ENCODE measurements at regions not wholly inside any gene's neighbourhood (a gene's known extent, or its start where the extent isn't known, plus 50 kb on each side); places are given as distances from the start of the nearest gene placed in this dataset.

DNA sequence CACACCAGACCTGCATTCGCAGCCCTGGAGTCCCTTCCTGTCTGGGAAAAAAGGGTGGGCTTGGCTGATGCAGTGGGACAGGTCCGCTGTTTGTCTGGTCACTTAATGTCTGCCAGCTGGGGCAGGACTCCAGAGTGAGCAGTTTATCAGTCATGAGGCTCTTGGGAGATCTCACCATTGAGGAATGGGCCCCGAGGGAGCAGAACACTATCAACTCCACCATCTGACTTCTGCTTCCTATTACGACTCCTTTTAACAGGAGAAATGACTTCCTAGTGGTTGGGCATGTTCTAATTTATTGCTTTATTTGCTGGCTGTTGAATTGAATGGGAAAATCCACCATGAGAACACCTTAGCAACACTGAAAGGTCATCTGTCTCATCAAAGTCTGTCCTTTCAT lies 182.5 kb upstream of the RASSF8 start:
- ChIA-PET CTCF (no interaction called here), POLR2A (no interaction called here)
- DNase-seq (ENCODE audit: low spot score) (no peak), ATAC-seq (no peak)
- Mint-ChIP-seq H3K4me3 (no peak overlapping the region), H3K9me3 (no peaks in the 10 kb centered on the region), H3K27me3 (ENCODE audit: low read depth) (no peaks in the 10 kb centered on the region), H3K4me1 (peaks cover 7% of the 10 kb centered on the region), H3K27ac (no peak overlapping the region), H3K36me3 (no peaks in the 10 kb centered on the region)
- TF ChIP-seq, protein P1, sequence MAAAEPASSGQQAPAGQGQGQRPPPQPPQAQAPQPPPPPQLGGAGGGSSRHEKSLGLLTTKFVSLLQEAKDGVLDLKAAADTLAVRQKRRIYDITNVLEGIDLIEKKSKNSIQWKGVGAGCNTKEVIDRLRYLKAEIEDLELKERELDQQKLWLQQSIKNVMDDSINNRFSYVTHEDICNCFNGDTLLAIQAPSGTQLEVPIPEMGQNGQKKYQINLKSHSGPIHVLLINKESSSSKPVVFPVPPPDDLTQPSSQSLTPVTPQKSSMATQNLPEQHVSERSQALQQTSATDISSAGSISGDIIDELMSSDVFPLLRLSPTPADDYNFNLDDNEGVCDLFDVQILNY (CRISPR knock-in tag; IDR thresholded peaks at IDR 0.05) = no peak
- TF ChIP-seq NR2C2 (CRISPR knock-in tag; IDR thresholded peaks at IDR 0.05) (no peak), ZNF416 (CRISPR knock-in tag; IDR thresholded peaks at IDR 0.05) (no peak), SMAD3 (CRISPR knock-in tag; IDR thresholded peaks at IDR 0.05; ENCODE audit: borderline replicate concordance) (no peak)
- TF ChIP-seq, protein P2, sequence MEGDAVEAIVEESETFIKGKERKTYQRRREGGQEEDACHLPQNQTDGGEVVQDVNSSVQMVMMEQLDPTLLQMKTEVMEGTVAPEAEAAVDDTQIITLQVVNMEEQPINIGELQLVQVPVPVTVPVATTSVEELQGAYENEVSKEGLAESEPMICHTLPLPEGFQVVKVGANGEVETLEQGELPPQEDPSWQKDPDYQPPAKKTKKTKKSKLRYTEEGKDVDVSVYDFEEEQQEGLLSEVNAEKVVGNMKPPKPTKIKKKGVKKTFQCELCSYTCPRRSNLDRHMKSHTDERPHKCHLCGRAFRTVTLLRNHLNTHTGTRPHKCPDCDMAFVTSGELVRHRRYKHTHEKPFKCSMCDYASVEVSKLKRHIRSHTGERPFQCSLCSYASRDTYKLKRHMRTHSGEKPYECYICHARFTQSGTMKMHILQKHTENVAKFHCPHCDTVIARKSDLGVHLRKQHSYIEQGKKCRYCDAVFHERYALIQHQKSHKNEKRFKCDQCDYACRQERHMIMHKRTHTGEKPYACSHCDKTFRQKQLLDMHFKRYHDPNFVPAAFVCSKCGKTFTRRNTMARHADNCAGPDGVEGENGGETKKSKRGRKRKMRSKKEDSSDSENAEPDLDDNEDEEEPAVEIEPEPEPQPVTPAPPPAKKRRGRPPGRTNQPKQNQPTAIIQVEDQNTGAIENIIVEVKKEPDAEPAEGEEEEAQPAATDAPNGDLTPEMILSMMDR (IDR thresholded peaks at IDR 0.05) = no peak
- TF ChIP-seq, protein P3, sequence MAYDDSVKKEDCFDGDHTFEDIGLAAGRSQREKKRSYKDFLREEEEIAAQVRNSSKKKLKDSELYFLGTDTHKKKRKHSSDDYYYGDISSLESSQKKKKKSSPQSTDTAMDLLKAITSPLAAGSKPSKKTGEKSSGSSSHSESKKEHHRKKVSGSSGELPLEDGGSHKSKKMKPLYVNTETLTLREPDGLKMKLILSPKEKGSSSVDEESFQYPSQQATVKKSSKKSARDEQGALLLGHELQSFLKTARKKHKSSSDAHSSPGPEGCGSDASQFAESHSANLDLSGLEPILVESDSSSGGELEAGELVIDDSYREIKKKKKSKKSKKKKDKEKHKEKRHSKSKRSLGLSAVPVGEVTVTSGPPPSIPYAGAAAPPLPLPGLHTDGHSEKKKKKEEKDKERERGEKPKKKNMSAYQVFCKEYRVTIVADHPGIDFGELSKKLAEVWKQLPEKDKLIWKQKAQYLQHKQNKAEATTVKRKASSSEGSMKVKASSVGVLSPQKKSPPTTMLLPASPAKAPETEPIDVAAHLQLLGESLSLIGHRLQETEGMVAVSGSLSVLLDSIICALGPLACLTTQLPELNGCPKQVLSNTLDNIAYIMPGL (CRISPR knock-in tag; IDR thresholded peaks at IDR 0.05) = no peak
- TF ChIP-seq, protein P4, sequence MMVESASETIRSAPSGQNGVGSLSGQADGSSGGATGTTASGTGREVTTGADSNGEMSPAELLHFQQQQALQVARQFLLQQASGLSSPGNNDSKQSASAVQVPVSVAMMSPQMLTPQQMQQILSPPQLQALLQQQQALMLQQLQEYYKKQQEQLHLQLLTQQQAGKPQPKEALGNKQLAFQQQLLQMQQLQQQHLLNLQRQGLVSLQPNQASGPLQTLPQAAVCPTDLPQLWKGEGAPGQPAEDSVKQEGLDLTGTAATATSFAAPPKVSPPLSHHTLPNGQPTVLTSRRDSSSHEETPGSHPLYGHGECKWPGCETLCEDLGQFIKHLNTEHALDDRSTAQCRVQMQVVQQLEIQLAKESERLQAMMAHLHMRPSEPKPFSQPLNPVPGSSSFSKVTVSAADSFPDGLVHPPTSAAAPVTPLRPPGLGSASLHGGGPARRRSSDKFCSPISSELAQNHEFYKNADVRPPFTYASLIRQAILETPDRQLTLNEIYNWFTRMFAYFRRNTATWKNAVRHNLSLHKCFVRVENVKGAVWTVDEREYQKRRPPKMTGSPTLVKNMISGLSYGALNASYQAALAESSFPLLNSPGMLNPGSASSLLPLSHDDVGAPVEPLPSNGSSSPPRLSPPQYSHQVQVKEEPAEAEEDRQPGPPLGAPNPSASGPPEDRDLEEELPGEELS (CRISPR knock-in tag; IDR thresholded peaks at IDR 0.05) = no peak

DNA sequence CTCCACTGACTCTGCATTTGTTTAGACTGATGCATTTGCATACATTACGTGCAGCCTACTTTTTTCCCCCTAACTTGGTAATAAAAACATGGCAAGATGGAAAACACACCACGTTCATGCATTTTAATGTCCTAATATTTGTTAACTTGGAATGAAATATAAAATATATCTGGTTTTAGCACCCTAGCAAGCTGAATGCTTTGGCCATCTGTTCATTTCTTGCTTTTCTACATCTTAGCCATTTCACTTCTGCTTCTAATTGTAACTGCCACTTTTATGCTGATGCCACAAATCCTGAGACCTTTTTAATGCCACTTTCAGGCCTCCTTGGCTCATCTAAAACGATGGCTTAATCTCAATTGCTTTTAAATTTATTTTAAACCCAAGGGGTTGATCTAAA lies 177.7 kb upstream of the RASSF8 start:
- H3K36me3 Mint-ChIP-seq = no peaks in the 10 kb centered on the region
- TF ChIP-seq, protein P5, sequence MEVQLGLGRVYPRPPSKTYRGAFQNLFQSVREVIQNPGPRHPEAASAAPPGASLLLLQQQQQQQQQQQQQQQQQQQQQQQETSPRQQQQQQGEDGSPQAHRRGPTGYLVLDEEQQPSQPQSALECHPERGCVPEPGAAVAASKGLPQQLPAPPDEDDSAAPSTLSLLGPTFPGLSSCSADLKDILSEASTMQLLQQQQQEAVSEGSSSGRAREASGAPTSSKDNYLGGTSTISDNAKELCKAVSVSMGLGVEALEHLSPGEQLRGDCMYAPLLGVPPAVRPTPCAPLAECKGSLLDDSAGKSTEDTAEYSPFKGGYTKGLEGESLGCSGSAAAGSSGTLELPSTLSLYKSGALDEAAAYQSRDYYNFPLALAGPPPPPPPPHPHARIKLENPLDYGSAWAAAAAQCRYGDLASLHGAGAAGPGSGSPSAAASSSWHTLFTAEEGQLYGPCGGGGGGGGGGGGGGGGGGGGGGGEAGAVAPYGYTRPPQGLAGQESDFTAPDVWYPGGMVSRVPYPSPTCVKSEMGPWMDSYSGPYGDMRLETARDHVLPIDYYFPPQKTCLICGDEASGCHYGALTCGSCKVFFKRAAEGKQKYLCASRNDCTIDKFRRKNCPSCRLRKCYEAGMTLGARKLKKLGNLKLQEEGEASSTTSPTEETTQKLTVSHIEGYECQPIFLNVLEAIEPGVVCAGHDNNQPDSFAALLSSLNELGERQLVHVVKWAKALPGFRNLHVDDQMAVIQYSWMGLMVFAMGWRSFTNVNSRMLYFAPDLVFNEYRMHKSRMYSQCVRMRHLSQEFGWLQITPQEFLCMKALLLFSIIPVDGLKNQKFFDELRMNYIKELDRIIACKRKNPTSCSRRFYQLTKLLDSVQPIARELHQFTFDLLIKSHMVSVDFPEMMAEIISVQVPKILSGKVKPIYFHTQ (CRISPR knock-in tag; IDR thresholded peaks at IDR 0.05) = no peak
- TF ChIP-seq, protein P4 (CRISPR knock-in tag; IDR thresholded peaks at IDR 0.05) = no peak
- TF ChIP-seq ZNF121 (CRISPR knock-in tag; IDR thresholded peaks at IDR 0.05) (no peak), ZNF232 (CRISPR knock-in tag; IDR thresholded peaks at IDR 0.05) (no peak), JUN (CRISPR knock-in tag; IDR thresholded peaks at IDR 0.05) (no peak), SP1 (CRISPR knock-in tag; conservative IDR thresholded peaks at IDR 0.05) (no peak), JAZF1 (CRISPR knock-in tag; IDR thresholded peaks at IDR 0.05) (no peak)
- TF ChIP-seq, protein P6, sequence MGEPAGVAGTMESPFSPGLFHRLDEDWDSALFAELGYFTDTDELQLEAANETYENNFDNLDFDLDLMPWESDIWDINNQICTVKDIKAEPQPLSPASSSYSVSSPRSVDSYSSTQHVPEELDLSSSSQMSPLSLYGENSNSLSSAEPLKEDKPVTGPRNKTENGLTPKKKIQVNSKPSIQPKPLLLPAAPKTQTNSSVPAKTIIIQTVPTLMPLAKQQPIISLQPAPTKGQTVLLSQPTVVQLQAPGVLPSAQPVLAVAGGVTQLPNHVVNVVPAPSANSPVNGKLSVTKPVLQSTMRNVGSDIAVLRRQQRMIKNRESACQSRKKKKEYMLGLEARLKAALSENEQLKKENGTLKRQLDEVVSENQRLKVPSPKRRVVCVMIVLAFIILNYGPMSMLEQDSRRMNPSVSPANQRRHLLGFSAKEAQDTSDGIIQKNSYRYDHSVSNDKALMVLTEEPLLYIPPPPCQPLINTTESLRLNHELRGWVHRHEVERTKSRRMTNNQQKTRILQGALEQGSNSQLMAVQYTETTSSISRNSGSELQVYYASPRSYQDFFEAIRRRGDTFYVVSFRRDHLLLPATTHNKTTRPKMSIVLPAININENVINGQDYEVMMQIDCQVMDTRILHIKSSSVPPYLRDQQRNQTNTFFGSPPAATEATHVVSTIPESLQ (CRISPR knock-in tag; IDR thresholded peaks at IDR 0.05) = no peak
- TF ChIP-seq, protein P7, sequence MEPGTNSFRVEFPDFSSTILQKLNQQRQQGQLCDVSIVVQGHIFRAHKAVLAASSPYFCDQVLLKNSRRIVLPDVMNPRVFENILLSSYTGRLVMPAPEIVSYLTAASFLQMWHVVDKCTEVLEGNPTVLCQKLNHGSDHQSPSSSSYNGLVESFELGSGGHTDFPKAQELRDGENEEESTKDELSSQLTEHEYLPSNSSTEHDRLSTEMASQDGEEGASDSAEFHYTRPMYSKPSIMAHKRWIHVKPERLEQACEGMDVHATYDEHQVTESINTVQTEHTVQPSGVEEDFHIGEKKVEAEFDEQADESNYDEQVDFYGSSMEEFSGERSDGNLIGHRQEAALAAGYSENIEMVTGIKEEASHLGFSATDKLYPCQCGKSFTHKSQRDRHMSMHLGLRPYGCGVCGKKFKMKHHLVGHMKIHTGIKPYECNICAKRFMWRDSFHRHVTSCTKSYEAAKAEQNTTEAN (CRISPR knock-in tag; IDR thresholded peaks at IDR 0.05) = no peak
- TF ChIP-seq, protein P8, sequence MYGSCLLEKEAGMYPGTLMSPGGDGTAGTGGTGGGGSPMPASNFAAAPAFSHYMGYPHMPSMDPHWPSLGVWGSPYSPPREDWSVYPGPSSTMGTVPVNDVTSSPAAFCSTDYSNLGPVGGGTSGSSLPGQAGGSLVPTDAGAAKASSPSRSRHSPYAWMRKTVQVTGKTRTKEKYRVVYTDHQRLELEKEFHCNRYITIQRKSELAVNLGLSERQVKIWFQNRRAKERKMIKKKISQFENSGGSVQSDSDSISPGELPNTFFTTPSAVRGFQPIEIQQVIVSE (CRISPR knock-in tag; IDR thresholded peaks at IDR 0.05; ENCODE audit: borderline replicate concordance) = no peak
- TF ChIP-seq, protein P9, sequence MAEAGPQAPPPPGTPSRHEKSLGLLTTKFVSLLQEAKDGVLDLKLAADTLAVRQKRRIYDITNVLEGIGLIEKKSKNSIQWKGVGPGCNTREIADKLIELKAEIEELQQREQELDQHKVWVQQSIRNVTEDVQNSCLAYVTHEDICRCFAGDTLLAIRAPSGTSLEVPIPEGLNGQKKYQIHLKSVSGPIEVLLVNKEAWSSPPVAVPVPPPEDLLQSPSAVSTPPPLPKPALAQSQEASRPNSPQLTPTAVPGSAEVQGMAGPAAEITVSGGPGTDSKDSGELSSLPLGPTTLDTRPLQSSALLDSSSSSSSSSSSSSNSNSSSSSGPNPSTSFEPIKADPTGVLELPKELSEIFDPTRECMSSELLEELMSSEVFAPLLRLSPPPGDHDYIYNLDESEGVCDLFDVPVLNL (CRISPR knock-in tag; IDR thresholded peaks at IDR 0.05; ENCODE audit: borderline replicate concordance, low read depth) = no peak
- ChIA-PET POLR2A (no interaction called here), CTCF (interaction anchor here (2.1 kb wide), 1 partner anchor 311 kb away, joined by 5 read pairs; no protein-coding TSS in a partner anchor)
- H3K9me3 Mint-ChIP-seq = no peaks in the 10 kb centered on the region
- H3K27me3 Mint-ChIP-seq (ENCODE audit: low read depth) = no peaks in the 10 kb centered on the region
- H3K4me1 Mint-ChIP-seq = peaks cover 12% of the 10 kb centered on the region
- DNase-seq (ENCODE audit: low spot score) (no peak), ATAC-seq (no peak)
- no peak overlapping the region for H3K4me3 Mint-ChIP-seq
- peak overlapping the region; percentile 38; the same call in 1 of the 2 replicates for H3K27ac Mint-ChIP-seq
